ENCODE measurements at regions not wholly inside any gene's neighbourhood (a gene's known extent, or its start where the extent isn't known, plus 50 kb on each side); places are given as distances from the start of the nearest gene placed in this dataset.
A peak's percentile ranks its signal among the peaks of the same experiment; 100 is the strongest.

- no peak for DNase-seq
Observed at GRCh38 chr18:68462766-68463165, 252.1 kb downstream of the TMX3 start.

- DNase-seq = no peak
Observed at GRCh38 chr18:68462148-68462547, 252.8 kb downstream of the TMX3 start.

- no peak for DNase-seq
Observed at GRCh38 chr18:68461481-68462018, 253.4 kb downstream of the TMX3 start.

GRCh38 chr18:68459968-68460367 is 254.9 kb downstream of the TMX3 start:
- no peak for DNase-seq

GRCh38 chr18:68456985-68457384 is 257.9 kb downstream of the TMX3 start:
- no peak for DNase-seq

GRCh38 chr18:68455229-68455603 is 259.7 kb downstream of the TMX3 start:
- no peak for DNase-seq

- no peak for DNase-seq
Observed at GRCh38 chr18:68454511-68455228, 260.2 kb downstream of the TMX3 start.

GRCh38 chr18:68449292-68449691 is 265.6 kb downstream of the TMX3 start:
- DNase-seq = no peak

GRCh38 chr18:68448736-68449135 is 266.2 kb downstream of the TMX3 start:
- DNase-seq = no peak

- DNase-seq = no peak
Observed at GRCh38 chr18:68447286-68447685, 267.6 kb downstream of the TMX3 start.

GRCh38 chr18:68445668-68446426 is 269.1 kb downstream of the TMX3 start:
- no peak for DNase-seq

- no peak for DNase-seq
Observed at GRCh38 chr18:68445136-68445535, 269.8 kb downstream of the TMX3 start.

- DNase-seq = no peak
Observed at GRCh38 chr18:68441241-68441640, 273.7 kb downstream of the TMX3 start.

- no peak for DNase-seq
Observed at GRCh38 chr18:68440433-68440832, 274.5 kb downstream of the TMX3 start.

- DNase-seq = no peak
Observed at GRCh38 chr18:68439642-68440041, 275.3 kb downstream of the TMX3 start.

- DNase-seq = no peak
Observed at GRCh38 chr18:68438983-68439382, 275.9 kb downstream of the TMX3 start.

- DNase-seq = no peak
Observed at GRCh38 chr18:68438536-68438935, 276.4 kb downstream of the TMX3 start.

- DNase-seq = peak; percentile 0
Observed at GRCh38 chr18:68436485-68436884, 278.4 kb downstream of the TMX3 start.

GRCh38 chr18:68435581-68435980 is 279.3 kb downstream of the TMX3 start:
- DNase-seq = no peak

- DNase-seq = no peak
Observed at GRCh38 chr18:68431922-68432198, 283.0 kb downstream of the TMX3 start.

GRCh38 chr18:68431111-68431921 is 283.6 kb downstream of the TMX3 start:
- no peak for DNase-seq

GRCh38 chr18:68429841-68430240 is 285.1 kb downstream of the TMX3 start:
- no peak for DNase-seq

- no peak for DNase-seq
Observed at GRCh38 chr18:68429111-68429510, 285.8 kb downstream of the TMX3 start.

- DNase-seq = no peak
Observed at GRCh38 chr18:68428661-68429060, 286.2 kb downstream of the TMX3 start.
